GM12878 (cell line): ENCODE measurements at regions not wholly inside any gene's neighbourhood (a gene's known extent, or its start where the extent isn't known, plus 50 kb on each side); places are given as distances from the start of the nearest gene placed in this dataset.

Source experiments
- ATF2 ChIP-seq: IDR thresholded peaks from 2 replicates; pipeline ENCODE4 v1.6.1; 2012; ENCODE audit warnings: low read length, inconsistent platforms
- BHLHE40 ChIP-seq, 2 experiments: fragments of 450-650 bp in 1 of 2; IDR thresholded peaks; 2 replicates each; pipeline ENCODE4 v1.6.1; 2011 to 2017; ENCODE audit warnings: low read depth in 2 of 2, borderline replicate concordance in 1 of 2, improper control_type of control experiment in 1 of 2, low read length in 1 of 2, mild to moderate bottlenecking in 1 of 2
- CTCF ChIP-seq, 3 experiments: IDR thresholded peaks in 2 of 3; conservative IDR thresholded peaks in 1 of 3; 2 replicates each; pipeline ENCODE4 v1.5.1; 2011; ENCODE audit warnings: low read depth in 3 of 3, low read length in 3 of 3, mild to moderate bottlenecking in 3 of 3, control low read depth in 2 of 3, moderate library complexity in 2 of 3, inconsistent platforms in 1 of 3, mixed read lengths in 1 of 3; ENCODE audit not compliant: control insufficient read depth in 2 of 3, insufficient read depth in 1 of 3; ENCODE audit errors: extremely low read depth in 1 of 3
- EED ChIP-seq: sonication (generic); IDR thresholded peaks from 2 replicates; pipeline ENCODE4 v1.6.1; 2016; ENCODE audit warnings: antibody characterized with exemption, low read depth
- EGR1 ChIP-seq, 2 experiments: IDR thresholded peaks; 1 replicate in 1 of 2; 2 replicates in 1 of 2; pipeline ENCODE4 v1.6.1; 2011 to 2012; ENCODE audit warnings: low read depth in 2 of 2, low read length in 2 of 2, borderline replicate concordance in 1 of 2, mild to moderate bottlenecking in 1 of 2, moderate library complexity in 1 of 2
- KDM1A ChIP-seq: fragments of 200-600 bp; sonication (generic); IDR thresholded peaks from 2 replicates; pipeline ENCODE4 v1.6.1; 2016; ENCODE audit warnings: borderline replicate concordance
- MAX ChIP-seq: IDR thresholded peaks from 2 replicates; pipeline ENCODE4 v1.6.1; 2012; ENCODE audit warnings: low read depth, low read length, improper control_type of control experiment
- PAX5 ChIP-seq: IDR thresholded peaks from 2 replicates; pipeline ENCODE4 v1.6.1; 2011; ENCODE audit warnings: low read depth, low read length, borderline replicate concordance
- POLR2A ChIP-seq: IDR thresholded peaks from 2 replicates; pipeline ENCODE4 v1.6.1; 2011; ENCODE audit warnings: low read depth, mild to moderate bottlenecking, low read length
- ZNF274 ChIP-seq: IDR thresholded peaks from one replicate; pipeline ENCODE4 v1.8.0; 2011; ENCODE audit not compliant: insufficient read length, insufficient read depth

- TF ChIP-seq EGR1 (IDR thresholded peaks at IDR 0.05; ENCODE audit: borderline replicate concordance in 1 of 2, low read depth in 2 of 2, low read length in 2 of 2) (no peak), POLR2A (no peak), MAX (no peak), EED (no peak), CTCF (IDR thresholded peaks at IDR 0.05 in 2 of 3, conservative IDR thresholded peaks at IDR 0.05 in 1 of 3; ENCODE audit: control insufficient read depth in 2 of 3, extremely low read depth in 1 of 3, insufficient read depth in 1 of 3, low read depth in 3 of 3, low read length in 3 of 3) (no peak), ATF2 (no peak), ZNF274 (no peak), KDM1A (no peak), PAX5 (no peak), BHLHE40 (IDR thresholded peaks at IDR 0.05; ENCODE audit: borderline replicate concordance in 1 of 2, low read depth in 2 of 2, low read length in 1 of 2) (no peak)
Measured at GRCh38 chr11:41861838-41862237, 402.4 kb upstream of the LRRC4C start.
